Mesodermal cell (in vitro differentiated cells): ENCODE measurements at regions not wholly inside any gene's neighbourhood (a gene's known extent, or its start where the extent isn't known, plus 50 kb on each side); places are given as distances from the start of the nearest gene placed in this dataset.
"Not testable (repeated sequence)": the region's sequence is repeated elsewhere in the genome, so short reads cannot be mapped to it uniquely, and the experiment has no call there.

ENCODE experiments used
- H3K27ac ChIP-seq: 2 replicates; pipeline ENCODE4 v1.7.0; 2013; ENCODE audit warnings: mild to moderate bottlenecking, low read depth, low read length, moderate library complexity; ENCODE audit not compliant: severe bottlenecking
- H3K36me3 ChIP-seq: 2 replicates; pipeline ENCODE4 v1.7.1; 2013; ENCODE audit warnings: mild to moderate bottlenecking, low read length, moderate library complexity; ENCODE audit not compliant: control insufficient read depth, insufficient read depth
- H3K4me1 ChIP-seq: one replicate; pipeline ENCODE4 v1.7.1; 2013; ENCODE audit warnings: mild to moderate bottlenecking, low read length; ENCODE audit not compliant: insufficient read depth, control insufficient read depth, poor library complexity, severe bottlenecking
- H3K4me3 ChIP-seq: 2 replicates; pipeline ENCODE4 v1.7.0; 2013; ENCODE audit warnings: low read length, control low read depth, mild to moderate bottlenecking; ENCODE audit not compliant: insufficient read depth, poor library complexity, severe bottlenecking; ENCODE audit errors: extremely low read depth
- H3K9me3 ChIP-seq: 2 replicates; pipeline ENCODE4 v1.7.1; 2013; ENCODE audit warnings: mild to moderate bottlenecking, low read length, moderate library complexity; ENCODE audit not compliant: control insufficient read depth
- WGBS, 2 experiments: methylation state at CpG; one replicate each; pipeline ENCODE4 v1.1.5; 2013; ENCODE audit warnings: missing lambda C conversion rate in 2 of 2; ENCODE audit not compliant: insufficient coverage in 2 of 2; 5-methylcytosine and 5-hydroxymethylcytosine counted together

- WGBS, 2 experiments, result 73 to 86% methylated on average over 2 to 3 of the region's 4 CpGs
Observed at GRCh38 chr1:118396829-118397495, 211.9 kb upstream of the SPAG17 start.

GRCh38 chr1:118396279-118396678 lies 211.3 kb upstream of the SPAG17 start:
- H3K4me3 ChIP-seq, result no peak overlapping the region
- no peaks in the 10 kb centered on the region for H3K9me3 ChIP-seq
- H3K27ac ChIP-seq, result no peak overlapping the region
- WGBS, 2 experiments, result 75 to 88% methylated on average over 1 of the region's 1 CpG
- no peaks in the 10 kb centered on the region for H3K36me3 ChIP-seq
- no peaks in the 10 kb centered on the region for H3K4me1 ChIP-seq

More at GRCh38 chr1:118396829-118397495, 211.9 kb upstream of the SPAG17 start:
- no peak overlapping the region for H3K4me3 ChIP-seq
- no peaks in the 10 kb centered on the region for H3K36me3 ChIP-seq
- no peaks in the 10 kb centered on the region for H3K9me3 ChIP-seq
- H3K27ac ChIP-seq, result no peak overlapping the region
- no peaks in the 10 kb centered on the region for H3K4me1 ChIP-seq

- Histone ChIP-seq H3K4me1 (no peaks in the 10 kb centered on the region), H3K9me3 (no peaks in the 10 kb centered on the region), H3K27ac (no peak overlapping the region), H3K36me3 (no peaks in the 10 kb centered on the region), H3K4me3 (no peak overlapping the region)
- 57 to 66% methylated on average over 3 to 4 of the region's 7 CpGs for WGBS, 2 experiments
Observed at GRCh38 chr1:118395430-118395991, 210.5 kb upstream of the SPAG17 start.

DNA sequence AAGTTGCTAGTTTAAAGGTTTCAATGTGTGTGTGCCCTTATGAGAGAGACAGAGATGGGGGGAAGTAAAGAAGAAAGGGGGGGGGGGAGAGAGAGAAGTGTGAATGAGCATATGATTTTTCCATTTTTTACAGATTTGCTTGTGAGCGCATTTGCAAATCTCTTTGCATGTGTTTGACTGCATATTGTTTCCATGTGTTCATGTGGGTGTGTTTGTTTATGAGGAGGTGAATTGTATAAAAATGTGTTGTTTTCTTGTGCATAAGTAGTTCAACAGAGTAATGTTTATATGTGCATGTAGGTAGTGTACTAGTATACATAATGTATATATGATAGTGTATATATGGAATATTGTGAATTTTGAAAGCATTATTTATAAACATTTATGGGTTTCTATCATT lies 205.9 kb upstream of the SPAG17 start:
- no peaks in the 10 kb centered on the region for H3K4me1 ChIP-seq
- H3K9me3 ChIP-seq, result no peaks in the 10 kb centered on the region
- WGBS, 2 experiments, result 100% methylated on average over 1 of the region's 1 CpG
- no peak overlapping the region for H3K4me3 ChIP-seq
- no peaks in the 10 kb centered on the region for H3K36me3 ChIP-seq
- no peak overlapping the region for H3K27ac ChIP-seq

- no peak overlapping the region for H3K4me3 ChIP-seq
- H3K36me3 ChIP-seq, result no peaks in the 10 kb centered on the region
- WGBS, 2 experiments, result 60 to 96% methylated on average over 1 to 3 of the region's 4 CpGs
- H3K4me1 ChIP-seq, result no peaks in the 10 kb centered on the region
- peak overlapping the region; percentile 41 for H3K27ac ChIP-seq
- H3K9me3 ChIP-seq, result no peaks in the 10 kb centered on the region
Observed at GRCh38 chr1:118388301-118388959, 203.4 kb upstream of the SPAG17 start.

DNA sequence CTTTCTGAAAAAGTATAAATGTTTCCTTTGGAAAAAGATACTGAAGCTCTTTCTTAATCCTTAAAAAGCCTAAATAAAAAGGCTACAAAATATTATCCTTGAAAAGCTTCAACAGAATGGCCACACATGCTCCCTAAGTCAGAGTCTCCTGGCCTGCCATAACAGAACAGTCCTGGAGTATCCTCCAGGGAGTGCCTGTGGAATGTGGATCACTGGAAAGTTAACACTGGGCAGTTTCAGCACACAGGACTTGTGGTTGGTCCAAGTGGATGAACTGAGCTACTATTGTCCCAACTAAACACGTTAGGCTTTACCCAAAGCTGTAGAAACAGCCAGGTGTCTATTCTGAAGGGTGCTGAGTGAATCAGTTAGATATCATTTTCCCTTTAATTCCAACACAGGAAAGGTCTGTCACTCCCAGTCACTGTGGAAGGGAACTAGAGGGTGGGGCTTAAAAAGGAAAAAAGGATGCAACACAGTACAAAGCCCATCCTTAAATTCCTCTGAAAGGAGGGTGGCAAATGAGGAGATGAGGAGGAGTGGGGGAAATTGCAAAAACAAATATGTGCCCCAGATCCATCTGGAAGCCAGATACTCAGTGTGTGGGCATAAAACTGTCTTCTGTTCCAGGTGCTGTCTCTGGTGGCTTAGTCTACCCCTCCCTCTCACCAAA lies 196.3 kb upstream of the SPAG17 start:
- Histone ChIP-seq H3K4me1 (no peaks in the 10 kb centered on the region), H3K27ac (no peak overlapping the region), H3K36me3 (no peaks in the 10 kb centered on the region), H3K4me3 (no peak overlapping the region), H3K9me3 (no peaks in the 10 kb centered on the region)
- WGBS, 2 experiments, result 100% methylated on average over 1 of the region's 1 CpG; no CpG with 5 or more reads in 1 of the 2 experiments

- 73 to 84% methylated on average over 2 of the region's 2 CpGs for WGBS, 2 experiments
- H3K4me1 ChIP-seq, H3K9me3 ChIP-seq, H3K4me3 ChIP-seq, H3K27ac ChIP-seq, H3K36me3 ChIP-seq: not testable (repeated sequence)
Observed at GRCh38 chr1:118377183-118377582, 192.2 kb upstream of the SPAG17 start.

DNA sequence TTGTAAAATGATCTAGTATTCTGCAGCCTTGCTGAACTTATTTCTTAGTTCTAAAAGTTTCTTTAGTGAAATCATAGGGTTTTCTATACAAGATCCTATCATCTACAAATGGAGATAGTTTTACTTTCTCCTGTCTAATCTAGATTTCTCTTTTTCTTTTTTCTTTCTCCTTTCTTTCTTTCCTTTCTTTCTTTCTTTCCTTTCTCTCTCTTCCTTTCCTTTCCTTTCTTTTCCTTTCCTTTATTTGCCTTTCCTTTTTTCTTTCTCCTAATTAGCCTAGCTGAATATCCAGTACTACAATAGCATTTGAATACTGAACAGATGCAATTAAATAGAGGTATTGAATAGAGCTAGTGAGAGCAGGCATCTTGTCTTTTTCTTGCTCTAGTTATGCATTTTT lies 186.6 kb upstream of the SPAG17 start:
- Histone ChIP-seq H3K27ac (no peak overlapping the region), H3K9me3 (no peaks in the 10 kb centered on the region), H3K36me3 (no peaks in the 10 kb centered on the region), H3K4me3 (no peak overlapping the region), H3K4me1 (no peaks in the 10 kb centered on the region)

GRCh38 chr1:118370861-118371260 lies 185.8 kb upstream of the SPAG17 start:
- Histone ChIP-seq H3K4me1 (no peaks in the 10 kb centered on the region), H3K36me3 (no peaks in the 10 kb centered on the region), H3K9me3 (no peaks in the 10 kb centered on the region), H3K4me3 (no peak overlapping the region), H3K27ac (no peak overlapping the region)

DNA sequence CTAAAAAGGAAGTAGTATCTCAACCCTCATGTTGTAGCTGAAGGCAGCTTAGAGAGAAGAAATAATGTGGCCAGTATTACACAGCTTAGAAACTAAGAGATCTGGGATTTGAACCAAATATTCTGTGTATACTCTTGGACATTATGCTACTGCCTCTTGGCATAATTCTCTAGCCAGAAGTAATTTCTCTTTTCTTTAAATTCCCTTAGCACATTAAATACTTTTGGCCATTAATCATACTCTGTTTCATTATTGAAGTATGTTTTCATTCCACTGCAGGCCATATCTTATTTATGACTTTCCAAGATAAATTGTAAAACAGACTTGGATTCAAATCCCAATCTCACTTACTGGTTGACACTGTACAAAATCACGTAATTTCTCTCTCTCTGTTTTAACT lies 181.3 kb upstream of the SPAG17 start:
- Histone ChIP-seq H3K36me3 (no peaks in the 10 kb centered on the region), H3K4me3 (no peak overlapping the region), H3K27ac (no peak overlapping the region), H3K4me1 (no peaks in the 10 kb centered on the region), H3K9me3 (peaks cover 12% of the 10 kb centered on the region)
- WGBS, 2 experiments, result no CpG with 5 or more reads among the region's 1 CpG

- no peaks in the 10 kb centered on the region for H3K36me3 ChIP-seq
- H3K27ac ChIP-seq, result no peak overlapping the region
- peaks cover 12% of the 10 kb centered on the region for H3K9me3 ChIP-seq
- WGBS, 2 experiments, result no CpG with 5 or more reads among the region's 1 CpG
- H3K4me1 ChIP-seq, result no peaks in the 10 kb centered on the region
- no peak overlapping the region for H3K4me3 ChIP-seq
Observed at GRCh38 chr1:118364882-118365281, 179.9 kb upstream of the SPAG17 start.
